Mammary epithelial cell (primary cell): ENCODE measurements at regions not wholly inside any gene's neighbourhood (a gene's known extent, or its start where the extent isn't known, plus 50 kb on each side); places are given as distances from the start of the nearest gene placed in this dataset.

Experiments used
- EZH2 ChIP-seq: IDR thresholded peaks from 2 replicates; pipeline ENCODE4 v1.6.1; 2012; ENCODE audit warnings: low read length, inconsistent platforms, borderline replicate concordance
- TF ChIP-seq, protein P1 (sequence below), 2 donors: IDR thresholded peaks in 1 of 2; conservative IDR thresholded peaks in 1 of 2; 2 replicates each; pipeline ENCODE4 v1.5.1; 2011 to 2012; ENCODE audit warnings: inconsistent platforms in 2 of 2, low read length in 2 of 2, mild to moderate bottlenecking in 2 of 2, control low read depth in 1 of 2, low read depth in 1 of 2; ENCODE audit not compliant: insufficient read depth in 1 of 2; ENCODE audit errors: extremely low read depth in 1 of 2

GRCh38 chr9:87197349-87198130 is 250.2 kb upstream of the GAS1 start:
- TF ChIP-seq, protein P1, sequence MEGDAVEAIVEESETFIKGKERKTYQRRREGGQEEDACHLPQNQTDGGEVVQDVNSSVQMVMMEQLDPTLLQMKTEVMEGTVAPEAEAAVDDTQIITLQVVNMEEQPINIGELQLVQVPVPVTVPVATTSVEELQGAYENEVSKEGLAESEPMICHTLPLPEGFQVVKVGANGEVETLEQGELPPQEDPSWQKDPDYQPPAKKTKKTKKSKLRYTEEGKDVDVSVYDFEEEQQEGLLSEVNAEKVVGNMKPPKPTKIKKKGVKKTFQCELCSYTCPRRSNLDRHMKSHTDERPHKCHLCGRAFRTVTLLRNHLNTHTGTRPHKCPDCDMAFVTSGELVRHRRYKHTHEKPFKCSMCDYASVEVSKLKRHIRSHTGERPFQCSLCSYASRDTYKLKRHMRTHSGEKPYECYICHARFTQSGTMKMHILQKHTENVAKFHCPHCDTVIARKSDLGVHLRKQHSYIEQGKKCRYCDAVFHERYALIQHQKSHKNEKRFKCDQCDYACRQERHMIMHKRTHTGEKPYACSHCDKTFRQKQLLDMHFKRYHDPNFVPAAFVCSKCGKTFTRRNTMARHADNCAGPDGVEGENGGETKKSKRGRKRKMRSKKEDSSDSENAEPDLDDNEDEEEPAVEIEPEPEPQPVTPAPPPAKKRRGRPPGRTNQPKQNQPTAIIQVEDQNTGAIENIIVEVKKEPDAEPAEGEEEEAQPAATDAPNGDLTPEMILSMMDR (conservative IDR thresholded peaks at IDR 0.05 in 1 of 2, IDR thresholded peaks at IDR 0.05 in 1 of 2; ENCODE audit: extremely low read depth in 1 of 2, insufficient read depth in 1 of 2, low read depth in 1 of 2, low read length in 2 of 2): no peak
- no peak for TF ChIP-seq EZH2
